IMR-90 (cell line): ENCODE measurements at regions not wholly inside any gene's neighbourhood (a gene's known extent, or its start where the extent isn't known, plus 50 kb on each side); places are given as distances from the start of the nearest gene placed in this dataset.

ENCODE experiments used
- ATAC-seq: fragments of 200-7000 bp; cut with Tn5 transposase; 2 replicates; pipeline ENCODE4 v1.9.1; 2020; ENCODE audit warnings: low read depth, mild to moderate bottlenecking, moderate library complexity
- BruUV-seq: library from RNA; stranded (reverse); fragments of 400-500 nt; replicated peaks from 2 replicates; lab custom pipeline; 2021; lab: Mats Ljungman, UMichigan
- CTCF ChIA-PET: fragments of 300-600 bp; formaldehyde crosslinking; extraction: SDS; loops from one replicate; lab custom pipeline; 2021; ENCODE audit warnings: antibody characterized with exemption; lab: Yijun Ruan, JAX
- POLR2A ChIA-PET: fragments of 300-600 bp; sonication (Branson Sonifier 250); formaldehyde crosslinking; loops from one replicate; lab custom pipeline; 2022; ENCODE audit warnings: antibody characterized with exemption; ENCODE audit not compliant: unreplicated experiment; lab: Charles Lee
- DNase-seq: peaks from one replicate; pipeline ENCODE4 v3.0.0; 2013
- H2AFZ ChIP-seq: replicated peaks from 2 replicates; pipeline ENCODE3; 2013; ENCODE audit warnings: low read length, mild to moderate bottlenecking; ENCODE audit not compliant: poor library complexity
- H2AK5ac ChIP-seq: 2 replicates; pipeline ENCODE4 v1.6.1; 2013; ENCODE audit warnings: low read depth, low read length, inconsistent platforms
- H2AK9ac ChIP-seq: replicated peaks from 2 replicates; pipeline ENCODE3; 2013; ENCODE audit warnings: mild to moderate bottlenecking, low read depth, low read length, moderate library complexity; ENCODE audit not compliant: poor library complexity
- H2BK120ac ChIP-seq: 2 replicates; pipeline ENCODE4 v1.6.1; 2013; ENCODE audit warnings: low read depth, low read length, inconsistent platforms
- H2BK15ac ChIP-seq: 3 replicates; pipeline ENCODE4 v1.6.1; 2013; ENCODE audit warnings: low read depth, low read length, inconsistent platforms
- H2BK20ac ChIP-seq: 2 replicates; pipeline ENCODE4 v1.6.1; 2013; ENCODE audit warnings: low read depth, mild to moderate bottlenecking, inconsistent platforms, low read length, moderate library complexity
- H2BK5ac ChIP-seq: 2 replicates; pipeline ENCODE4 v1.6.1; 2013; ENCODE audit warnings: mild to moderate bottlenecking, low read depth, low read length, inconsistent platforms; ENCODE audit not compliant: poor library complexity, severe bottlenecking
- H3K14ac ChIP-seq: replicated peaks from 2 replicates; pipeline ENCODE4 v1.6.1; 2013; ENCODE audit warnings: low read depth, low read length, inconsistent platforms
- H3K18ac ChIP-seq: 2 replicates; pipeline ENCODE4 v1.6.1; 2013; ENCODE audit warnings: low read depth, low read length, control low read depth
- H3K23ac ChIP-seq: 2 replicates; pipeline ENCODE4 v1.6.1; 2013; ENCODE audit warnings: low read depth, low read length, inconsistent platforms
- H3K27ac ChIP-seq: 2 replicates; pipeline ENCODE4 v1.5.1; 2013; ENCODE audit warnings: mild to moderate bottlenecking, control low read depth, low read length; ENCODE audit not compliant: insufficient read depth
- H3K27me3 ChIP-seq: 2 replicates; pipeline ENCODE4 v1.6.1; 2013; ENCODE audit warnings: low read length; ENCODE audit not compliant: control insufficient read depth, insufficient read depth
- H3K36me3 ChIP-seq: 2 replicates; pipeline ENCODE4 v1.6.1; 2013; ENCODE audit warnings: low read length, mixed read lengths; ENCODE audit not compliant: control insufficient read depth, insufficient read depth
- H3K4ac ChIP-seq: 2 replicates; pipeline ENCODE4 v1.6.1; 2013; ENCODE audit warnings: low read depth, low read length, inconsistent platforms
- H3K4me1 ChIP-seq: 2 replicates; pipeline ENCODE4 v1.6.1; 2013; ENCODE audit warnings: low read length, mixed read lengths; ENCODE audit not compliant: control insufficient read depth, insufficient read depth
- H3K4me2 ChIP-seq: 2 replicates; pipeline ENCODE4 v1.6.1; 2013; ENCODE audit warnings: low read depth, mild to moderate bottlenecking, control low read depth, low read length, moderate library complexity
- H3K4me3 ChIP-seq: 2 replicates; pipeline ENCODE4 v1.5.1; 2013; ENCODE audit warnings: low read depth, mild to moderate bottlenecking, control low read depth, low read length, moderate library complexity; ENCODE audit not compliant: insufficient read depth
- H3K56ac ChIP-seq: 2 replicates; pipeline ENCODE4 v1.6.1; 2013; ENCODE audit warnings: low read length, inconsistent platforms; ENCODE audit not compliant: insufficient read depth; ENCODE audit errors: extremely low read depth
- H3K79me1 ChIP-seq, 2 experiments: 2 replicates each; pipeline ENCODE4 v1.6.1; 2013; ENCODE audit warnings: low read length in 2 of 2, inconsistent platforms in 1 of 2, low read depth in 1 of 2
- H3K9ac ChIP-seq: 2 replicates; pipeline ENCODE4 v1.6.1; 2013; ENCODE audit warnings: low read depth, low read length, control low read depth
- H3K9me1 ChIP-seq: 2 replicates; pipeline ENCODE4 v1.6.1; 2013; ENCODE audit warnings: low read length, inconsistent platforms; ENCODE audit not compliant: insufficient read depth
- H3K9me3 ChIP-seq: 2 replicates; pipeline ENCODE4 v1.6.1; 2013; ENCODE audit warnings: low read length; ENCODE audit not compliant: control insufficient read depth, insufficient read depth
- H4K20me1 ChIP-seq: 2 replicates; pipeline ENCODE4 v1.6.1; 2013; ENCODE audit warnings: low read length, inconsistent platforms; ENCODE audit not compliant: insufficient read depth
- H4K5ac ChIP-seq: 2 replicates; pipeline ENCODE4 v1.6.1; 2013; ENCODE audit warnings: mild to moderate bottlenecking, low read depth, low read length, control low read depth
- H4K8ac ChIP-seq, 2 experiments: 2 replicates each; pipeline ENCODE4 v1.6.1; 2013; ENCODE audit warnings: low read depth in 2 of 2, low read length in 2 of 2, control low read depth in 1 of 2, inconsistent platforms in 1 of 2
- H4K91ac ChIP-seq: 2 replicates; pipeline ENCODE4 v1.6.1; 2013; ENCODE audit warnings: low read depth, low read length, inconsistent platforms; ENCODE audit not compliant: insufficient read depth
- FOS ChIP-seq: fragments of 150-350 bp; IDR thresholded peaks from 2 replicates; pipeline ENCODE4 v1.6.1; 2016; ENCODE audit warnings: low read depth, low read length
- MAZ ChIP-seq: IDR thresholded peaks from 2 replicates; pipeline ENCODE4 v1.6.1; 2012; ENCODE audit warnings: low read depth, mild to moderate bottlenecking, low read length, improper control_type of control experiment, moderate library complexity, borderline replicate concordance
- MXI1 ChIP-seq: IDR thresholded peaks from 2 replicates; pipeline ENCODE4 v1.6.1; 2012; ENCODE audit warnings: low read depth, mild to moderate bottlenecking, low read length, moderate library complexity, borderline replicate concordance
- RFX5 ChIP-seq: IDR thresholded peaks from 2 replicates; pipeline ENCODE4 v1.8.0; 2012; ENCODE audit warnings: low read depth, mild to moderate bottlenecking, low read length, moderate library complexity
- SMC3 ChIP-seq: fragments of 150-350 bp; IDR thresholded peaks from 2 replicates; pipeline ENCODE4 v1.6.1; 2016; ENCODE audit warnings: low read depth, mild to moderate bottlenecking, antibody characterized with exemption, low read length, moderate library complexity
- WGBS, 2 experiments: methylation state at CpG; one replicate each; pipeline versions ENCODE4 v1.1.5 to v1.1.7; 2013; ENCODE audit warnings: missing lambda C conversion rate in 2 of 2; ENCODE audit not compliant: insufficient read length in 1 of 2; ENCODE audit errors: extremely low coverage in 2 of 2; 5-methylcytosine and 5-hydroxymethylcytosine counted together
- dilution Hi-C: fragments of 300-500 bp; cut with HindIII; formaldehyde crosslinking; loops from one replicate; pipeline ENCODE4 v1.14.3; 2018; ENCODE audit warnings: low sequenced_read_pairs; ENCODE audit not compliant: unreplicated experiment
- in situ Hi-C: fragments of 300-500 bp; cut with MboI; formaldehyde crosslinking; loops from 3 replicates; pipeline ENCODE4 v1.14.3; 2019; ENCODE audit warnings: low sequenced_read_pairs, inconsistent platforms, mixed read lengths
- intact Hi-C: fragments of 100-400 bp; cut with micrococcal nuclease; formaldehyde crosslinking; loops from 2 replicates; pipeline ENCODE4 v1.10.0; 2022

DNA sequence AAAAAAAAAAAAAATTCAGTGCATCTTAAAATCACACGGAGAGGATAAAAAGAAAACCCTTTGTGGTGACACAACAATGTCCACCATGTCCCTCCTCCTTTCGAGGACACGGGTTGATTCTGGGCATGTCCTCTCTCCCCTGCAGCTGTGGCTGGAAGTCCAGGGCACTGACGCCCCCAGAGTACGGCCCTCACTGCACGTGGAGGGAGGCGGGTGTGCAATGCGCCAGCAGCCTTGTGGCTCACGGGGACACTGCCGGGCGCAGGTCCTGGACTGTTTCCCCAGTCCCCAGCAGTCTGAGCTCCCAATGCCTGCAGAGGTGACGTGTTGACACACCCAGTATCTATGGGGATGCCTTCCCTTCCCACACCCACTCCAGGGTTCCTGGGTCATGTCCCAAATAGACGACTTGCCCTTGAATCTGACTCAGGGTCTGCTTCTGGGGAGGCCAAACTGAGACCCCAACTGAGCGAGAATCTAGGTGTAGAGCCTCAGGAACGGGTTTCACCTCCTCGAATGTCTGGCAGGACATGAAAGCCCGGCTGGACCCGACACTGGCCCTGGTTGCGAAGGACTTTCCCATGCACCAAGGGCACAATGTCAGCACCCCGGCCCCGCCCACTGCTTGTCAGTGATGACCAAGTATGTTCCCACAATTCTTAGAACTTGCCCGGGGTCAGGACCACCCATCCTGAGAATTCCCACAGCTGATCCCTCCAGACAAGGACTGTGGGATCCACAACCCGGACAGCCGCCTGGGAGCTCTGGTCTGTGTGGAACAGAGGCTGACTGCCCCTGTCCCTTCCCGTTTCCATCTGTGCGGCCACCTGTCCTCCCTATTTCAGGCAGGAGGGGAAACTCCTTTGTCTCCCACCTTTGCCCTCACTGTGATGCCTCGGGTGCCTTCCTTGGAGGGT, 425.1 kb upstream of the SULF2 start:
- Histone ChIP-seq H4K91ac (no peak overlapping the region), H3K79me1 (no peaks in the 10 kb centered on the region), H3K36me3 (no peaks in the 10 kb centered on the region), H2BK15ac (no peak overlapping the region), H4K20me1 (no peaks in the 10 kb centered on the region), H3K23ac (no peak overlapping the region), H3K9me3 (no peaks in the 10 kb centered on the region), H3K27me3 (no peaks in the 10 kb centered on the region; the same call in 1 of the 2 replicates), H4K5ac (no peak overlapping the region), H2BK5ac (no peak overlapping the region), H3K9me1 (no peaks in the 10 kb centered on the region), H4K8ac (no peak overlapping the region), H3K27ac (no peak overlapping the region), H3K4me1 (no peaks in the 10 kb centered on the region), H2AK5ac (no peak overlapping the region), H2AFZ (peak overlapping the region; percentile 11), H2AK9ac (no peak overlapping the region), H3K56ac (no peak overlapping the region), H3K18ac (no peak overlapping the region), H3K4me2 (no peak overlapping the region), H3K14ac (no peak overlapping the region), H2BK120ac (no peak overlapping the region), H2BK20ac (no peak overlapping the region), H3K4ac (no peak overlapping the region), H3K9ac (no peak overlapping the region), H3K4me3 (no peak overlapping the region)
- POLR2A ChIA-PET, result no interaction called here
- intact Hi-C loops, result no loop called here
- dilution Hi-C loops, result no loop called here
- no peak for ATAC-seq
- in situ Hi-C loops, result no loop called here
- WGBS, 2 experiments, result 10% methylated on average over 2 of the region's 27 CpGs; no CpG with 5 or more reads in 1 of the 2 experiments
- BruUV-seq, result no TSS peak
- CTCF ChIA-PET, result no interaction called here
- no peak for TF ChIP-seq FOS
- no peak for TF ChIP-seq SMC3
- no peak for TF ChIP-seq MAZ
- no peak for TF ChIP-seq MXI1
- TF ChIP-seq RFX5, result no peak
- DNase-seq, result no peak
